ENCODE measurements at regions not wholly inside any gene's neighbourhood (a gene's known extent, or its start where the extent isn't known, plus 50 kb on each side); places are given as distances from the start of the nearest gene placed in this dataset.
"Not testable (repeated sequence)": the region's sequence is repeated elsewhere in the genome, so short reads cannot be mapped to it uniquely, and the experiment has no call there.

- DNase-seq, result no peak
These were observed 192.4 kb upstream of the ARPP21 start for GRCh38 chr3:35446896-35447295.

DNA sequence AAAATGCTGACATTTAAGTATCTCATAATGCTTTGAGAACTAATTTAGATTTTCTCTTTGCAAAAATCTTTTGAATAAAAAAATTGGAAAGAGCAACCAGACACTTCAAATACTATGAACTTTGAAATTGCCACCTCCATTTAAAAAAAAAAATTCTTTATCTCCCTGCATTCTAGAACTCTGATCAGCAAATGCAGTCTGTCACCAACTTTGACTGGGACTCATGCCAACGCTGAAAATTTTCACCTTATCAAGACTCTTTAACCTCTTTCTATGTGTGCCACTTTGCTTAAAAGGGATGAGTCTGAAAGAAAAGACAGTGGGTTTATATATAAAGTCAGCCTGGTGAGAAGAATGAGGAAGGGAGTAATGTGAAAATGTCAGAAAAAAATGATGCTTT, 191.2 kb upstream of the ARPP21 start:
- DNase-seq, result no peak

DNA sequence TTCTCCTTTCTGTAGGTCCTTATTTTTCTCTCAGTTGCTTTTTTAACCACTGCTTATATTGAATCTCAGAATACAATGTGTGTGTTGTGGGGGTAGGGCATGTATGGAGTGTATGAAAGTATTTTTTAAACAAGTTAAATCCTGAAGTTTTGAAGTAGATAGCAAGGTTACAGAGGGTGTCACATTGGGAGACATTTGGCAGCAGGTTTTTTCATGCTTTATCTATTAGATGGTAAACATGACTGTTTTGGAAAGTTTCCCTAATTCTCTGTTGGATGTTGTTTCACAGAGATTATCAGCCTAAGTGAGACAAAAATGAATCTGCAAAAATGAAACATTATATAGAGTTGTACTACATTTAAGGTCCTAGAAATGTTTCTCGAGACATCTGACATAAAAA, 190.6 kb upstream of the ARPP21 start:
- DNase-seq, result no peak

DNA sequence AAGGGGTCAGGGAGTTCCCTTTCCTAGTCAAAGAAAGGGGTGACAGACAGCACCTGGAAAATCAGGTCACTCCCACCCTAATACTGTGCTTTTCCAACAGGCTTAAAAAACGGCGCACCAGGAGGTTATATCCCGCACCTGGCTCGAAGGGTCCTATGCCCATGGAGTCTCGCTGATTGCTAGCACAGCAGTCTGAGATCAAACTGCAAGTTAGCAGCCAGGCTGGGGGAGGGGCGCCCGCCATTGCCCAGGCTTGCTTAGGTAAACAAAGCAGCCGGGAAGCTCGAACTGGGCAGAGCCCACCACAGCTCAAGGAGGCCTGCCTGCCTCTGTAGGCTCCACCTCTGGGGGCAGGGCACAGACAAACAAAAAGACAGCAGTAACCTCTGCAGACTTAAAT, 184.5 kb upstream of the ARPP21 start:
- not testable (repeated sequence) for DNase-seq

GRCh38 chr3:35473956-35474355, 165.4 kb upstream of the ARPP21 start:
- DNase-seq, result no peak

- not testable (repeated sequence) for DNase-seq
These were observed 156.8 kb upstream of the ARPP21 start for GRCh38 chr3:35482566-35482965.

- no peak for DNase-seq
These were observed 156.2 kb upstream of the ARPP21 start for GRCh38 chr3:35483131-35483530.

DNA sequence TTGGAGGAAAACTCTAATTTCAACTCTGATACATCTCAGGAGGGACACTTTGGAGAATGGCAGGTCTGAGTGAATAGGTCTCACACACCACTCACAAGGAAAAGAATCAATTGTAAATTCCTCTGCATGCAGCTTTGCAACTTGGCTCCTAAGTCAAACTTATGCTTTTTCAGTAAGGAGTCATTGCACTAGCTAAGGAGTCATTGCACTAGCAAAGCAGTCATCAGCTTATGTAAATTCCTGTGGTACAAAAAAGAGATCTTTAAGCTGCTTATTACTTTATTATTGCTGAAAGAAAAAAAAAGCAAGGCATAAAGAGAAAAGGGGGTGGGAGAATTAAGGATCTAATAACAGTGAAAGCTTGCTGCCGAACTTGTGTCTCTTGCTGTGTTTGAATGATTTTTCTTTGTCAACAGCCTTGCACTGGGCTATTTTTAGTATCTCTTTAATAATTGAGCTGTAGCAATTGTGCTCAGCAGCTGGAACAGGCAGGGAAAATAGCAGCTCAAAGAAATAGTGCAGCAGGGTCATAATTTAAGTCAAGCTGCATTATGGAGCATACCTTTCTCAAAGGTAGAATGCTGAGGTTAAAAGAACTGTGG, 154.3 kb upstream of the ARPP21 start:
- no peak for DNase-seq

DNA sequence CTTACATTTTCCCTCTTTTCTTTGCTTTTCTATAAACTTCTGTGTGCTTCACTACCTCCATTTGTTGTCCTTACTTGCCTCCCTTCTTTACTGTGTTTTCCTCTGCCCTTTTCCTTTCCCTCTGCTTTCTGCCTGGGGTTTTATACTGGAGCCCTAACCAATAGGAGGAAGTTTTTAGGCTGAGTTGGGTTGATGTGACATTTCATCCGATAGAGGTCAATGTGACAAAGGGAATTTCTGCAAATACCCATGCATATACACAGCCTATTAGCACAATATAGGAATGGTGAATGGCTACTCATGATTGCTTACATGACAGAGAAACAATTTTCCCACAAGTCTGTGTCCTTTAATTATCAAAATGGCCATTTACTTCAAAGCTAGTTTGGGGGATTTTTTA, 153.0 kb upstream of the ARPP21 start:
- no peak for DNase-seq

DNA sequence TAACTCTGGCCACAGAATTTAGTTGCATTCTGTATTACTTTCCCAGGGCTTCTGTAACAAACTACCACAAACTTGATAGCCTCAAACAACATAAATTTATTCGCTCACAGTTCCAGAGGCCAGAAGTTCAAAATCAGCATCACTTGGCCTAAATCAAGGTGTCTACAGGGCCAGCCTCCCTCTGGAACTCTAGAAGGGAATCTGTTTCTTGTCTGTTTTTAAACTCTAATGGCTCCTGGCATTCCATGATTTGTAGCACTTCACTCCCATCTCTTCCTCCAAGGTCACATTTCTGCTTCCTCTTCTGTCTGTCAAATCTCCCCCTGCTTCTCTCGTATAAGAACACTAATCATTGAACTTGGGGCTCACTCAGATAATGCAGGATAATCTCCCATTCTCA, 151.9 kb upstream of the ARPP21 start:
- no peak for DNase-seq

GRCh38 chr3:35488526-35488925, 150.8 kb upstream of the ARPP21 start:
- DNase-seq, result no peak

DNA sequence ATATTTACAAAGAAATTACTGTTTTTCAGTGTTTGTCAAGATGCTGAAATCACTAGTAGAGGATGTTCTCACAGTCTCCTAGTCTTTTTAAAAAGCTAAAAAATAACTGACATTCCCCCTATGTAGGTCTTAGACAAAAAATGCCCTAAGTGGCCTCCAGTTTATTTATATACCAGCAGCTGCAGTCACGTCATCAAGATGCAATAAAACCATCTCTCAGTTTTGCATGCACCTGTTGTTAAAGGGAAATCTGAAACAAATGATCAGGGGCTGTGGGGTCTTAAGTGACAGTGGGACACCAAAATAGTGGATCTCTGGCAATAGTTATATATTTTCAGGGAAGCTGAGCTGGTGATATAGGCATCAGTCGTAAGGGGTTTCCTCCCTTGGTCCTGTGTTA, 146.5 kb upstream of the ARPP21 start:
- DNase-seq, result no peak

DNA sequence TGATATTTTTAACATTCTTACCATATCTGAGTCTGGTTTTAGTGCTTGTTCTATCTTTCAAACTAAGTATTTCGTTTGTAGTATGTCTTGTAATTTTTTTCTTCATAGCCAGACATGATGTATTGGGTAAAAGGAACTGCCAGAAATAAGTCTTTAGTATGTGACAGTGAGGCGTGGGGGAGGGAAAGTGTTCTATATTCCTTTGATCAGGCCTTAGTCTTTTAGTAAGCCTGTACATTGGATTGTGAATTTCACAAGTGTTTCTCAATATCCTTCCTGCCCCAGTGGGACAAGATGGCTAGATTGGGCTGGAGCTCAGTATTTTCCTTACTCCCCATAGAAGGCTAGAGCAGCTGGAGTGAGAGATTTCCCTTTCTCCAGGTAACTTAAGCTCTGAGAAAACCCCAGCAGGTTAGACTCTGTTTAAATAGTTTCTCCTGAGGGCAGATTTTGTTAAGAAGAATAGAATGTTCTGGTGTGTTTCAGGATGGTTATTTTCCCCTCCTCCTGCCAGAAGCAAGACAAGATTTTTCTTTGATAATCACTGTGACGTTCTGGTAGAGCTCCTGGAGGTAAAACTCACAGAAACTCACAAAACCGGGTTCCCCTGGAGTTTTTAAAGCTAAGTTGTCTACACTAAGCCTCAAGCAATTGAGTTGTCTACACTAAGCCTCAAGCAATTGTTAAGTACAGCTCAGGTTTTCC, 140.7 kb upstream of the ARPP21 start:
- no peak for DNase-seq

GRCh38 chr3:35500641-35501350, 138.5 kb upstream of the ARPP21 start:
- no peak for DNase-seq

GRCh38 chr3:35502699-35503098, 136.6 kb upstream of the ARPP21 start:
- DNase-seq, result no peak

DNA sequence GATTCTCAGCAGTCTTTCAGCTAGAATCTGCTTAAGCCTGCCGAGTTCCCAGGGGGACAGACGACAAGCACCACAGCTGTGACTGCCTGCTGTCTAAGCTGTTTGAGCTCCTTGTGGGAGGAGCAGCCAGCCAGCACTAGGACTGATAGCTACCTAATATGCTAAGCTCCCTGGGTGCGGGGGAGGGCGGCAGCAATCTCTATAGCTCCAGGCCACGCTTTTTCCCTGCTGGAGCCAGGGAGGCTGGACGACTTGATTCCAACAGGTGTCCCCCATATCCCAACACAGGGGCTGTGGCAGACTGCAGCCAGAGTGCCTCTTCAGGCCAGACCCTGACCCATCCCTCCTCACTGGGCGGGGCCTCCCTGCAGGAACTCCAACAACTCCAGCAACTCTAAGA, 134.1 kb upstream of the ARPP21 start:
- DNase-seq, result peak; percentile 58

DNA sequence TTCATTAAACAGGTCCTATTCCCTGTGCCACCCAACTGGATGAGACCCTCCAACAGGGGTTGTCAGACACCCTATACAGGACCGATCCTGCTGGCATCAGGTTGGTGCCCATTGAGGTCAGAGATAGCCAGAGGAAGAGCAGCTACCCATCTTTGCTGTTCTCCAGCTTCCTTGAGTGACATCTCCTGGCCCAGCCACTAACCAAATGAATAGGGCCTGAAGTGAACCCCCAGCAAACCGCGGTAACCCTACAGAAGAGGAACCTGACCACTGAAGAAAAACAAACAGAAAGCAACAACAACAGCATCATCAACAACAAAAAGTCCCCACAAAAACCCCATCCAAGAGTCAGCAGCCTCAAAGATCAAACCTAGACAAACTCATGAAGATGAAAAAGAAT, 133.6 kb upstream of the ARPP21 start:
- DNase-seq, result no peak

- DNase-seq, result no peak
These were observed 119.4 kb upstream of the ARPP21 start for GRCh38 chr3:35519936-35520335.

DNA sequence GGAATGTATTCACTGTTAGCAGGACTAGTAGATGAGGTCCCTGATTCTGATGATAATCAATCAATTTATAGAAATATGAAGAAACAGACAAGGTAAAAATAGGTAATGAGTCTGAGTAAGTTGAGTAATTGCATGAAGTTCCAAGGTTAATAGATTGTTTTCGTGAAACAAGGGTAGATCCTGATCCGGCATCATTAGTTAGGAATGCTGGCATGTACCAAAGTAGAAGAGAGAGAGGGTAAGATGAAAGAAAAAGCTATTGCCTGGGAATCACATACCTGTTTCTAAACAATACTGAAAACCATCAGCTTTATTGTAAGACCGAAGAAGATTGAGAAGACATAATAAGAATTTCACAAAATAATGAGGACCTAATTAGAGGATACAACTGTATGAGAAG, 118.1 kb upstream of the ARPP21 start:
- no peak for DNase-seq

- no peak for DNase-seq
These were observed 116.9 kb upstream of the ARPP21 start for GRCh38 chr3:35522450-35522849.

GRCh38 chr3:35523074-35523473, 116.3 kb upstream of the ARPP21 start:
- DNase-seq, result no peak

GRCh38 chr3:35523838-35524237, 115.5 kb upstream of the ARPP21 start:
- DNase-seq, result no peak

DNA sequence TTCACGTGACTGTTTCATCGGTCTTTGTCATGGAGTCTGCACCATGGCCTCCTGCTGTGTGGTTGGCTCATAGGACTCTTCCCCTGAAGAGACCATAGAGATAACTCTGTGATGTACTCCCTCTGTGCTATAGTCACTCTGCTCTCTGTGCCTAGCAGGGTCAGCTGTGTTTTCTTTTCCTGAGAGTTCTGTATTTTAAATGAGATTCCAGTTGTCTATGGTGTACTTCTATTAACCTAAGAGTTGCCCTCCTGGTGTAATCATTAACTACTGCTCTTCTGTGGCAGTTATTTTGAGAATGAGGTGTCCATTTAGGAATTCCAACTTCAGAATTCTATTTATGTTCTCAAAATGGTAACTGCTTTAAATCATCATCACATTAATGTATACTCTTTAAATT, 114.5 kb upstream of the ARPP21 start:
- no peak for DNase-seq

- no peak for DNase-seq
These were observed 110.6 kb upstream of the ARPP21 start for GRCh38 chr3:35528728-35529127.

All from left hindlimb (tissue), 1 donor.